Activated effector memory CD4-positive, alpha-beta T cell treated with anti-CD3 and anti-CD28 coated beads, Interleukin-2, amount 50 U/mL, for 16 hours (primary cell): ENCODE measurements at regions not wholly inside any gene's neighbourhood (a gene's known extent, or its start where the extent isn't known, plus 50 kb on each side); places are given as distances from the start of the nearest gene placed in this dataset.

Experiments used
- DNase-seq: peaks from one replicate; pipeline ENCODE4 v3.0.0-alpha.2; 2020

DNA sequence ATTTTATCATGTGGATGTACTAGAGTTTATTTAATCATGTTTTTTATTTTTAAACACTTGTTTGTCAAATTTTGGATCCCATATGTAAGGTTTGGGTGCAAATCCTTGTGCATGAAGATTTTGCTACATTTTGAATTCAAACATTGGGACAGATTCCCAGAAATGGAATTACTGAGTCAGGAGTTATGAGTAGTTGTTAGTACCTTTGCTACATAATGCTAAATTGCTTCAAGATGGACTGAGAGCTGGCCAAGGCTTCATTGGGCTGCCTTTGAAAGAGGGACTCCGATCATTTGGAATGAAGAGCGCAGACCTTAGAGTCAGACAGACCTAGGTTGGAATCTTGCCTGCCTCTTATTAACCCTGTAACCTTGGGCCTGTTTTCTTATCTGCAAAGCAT lies 154.9 kb upstream of the PWP1 start:
- DNase-seq = no peak

GRCh38 chr12:107533218-107533617 lies 152.4 kb upstream of the PWP1 start:
- no peak for DNase-seq

- no peak for DNase-seq
Measured at GRCh38 chr12:107536613-107537012, 149.0 kb upstream of the PWP1 start.

DNA sequence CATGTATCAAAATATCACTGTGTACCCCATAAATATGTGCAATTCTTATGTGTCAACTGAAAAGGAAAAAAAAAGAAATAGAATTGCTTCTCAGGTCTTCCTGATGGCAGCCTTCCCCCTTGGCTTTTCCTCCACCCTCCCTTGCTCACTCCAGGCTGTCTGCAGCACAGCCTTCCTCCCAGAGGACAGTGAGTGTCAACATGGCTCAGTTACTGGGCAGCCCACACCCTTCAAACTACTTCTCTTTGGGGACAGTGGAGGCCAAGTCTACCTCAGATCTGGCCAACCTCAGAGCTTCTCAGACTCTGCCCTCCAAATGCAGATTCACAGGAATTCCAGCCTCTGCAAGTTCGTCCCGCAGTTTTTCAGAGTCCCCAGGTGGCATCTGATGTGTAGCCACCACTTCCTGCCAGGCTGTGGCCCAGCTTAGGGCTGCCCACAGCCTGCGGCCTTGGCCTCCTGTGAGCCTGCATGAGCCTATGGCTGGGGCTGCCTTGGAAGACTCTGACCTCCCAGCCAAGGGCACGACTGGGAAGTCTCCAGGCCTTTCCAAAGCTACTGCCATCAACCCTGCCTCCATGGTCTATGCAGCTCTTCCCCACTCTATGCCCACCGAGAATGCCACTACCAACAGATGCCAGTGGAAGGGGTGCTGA lies 148.0 kb upstream of the PWP1 start:
- DNase-seq = no peak

DNA sequence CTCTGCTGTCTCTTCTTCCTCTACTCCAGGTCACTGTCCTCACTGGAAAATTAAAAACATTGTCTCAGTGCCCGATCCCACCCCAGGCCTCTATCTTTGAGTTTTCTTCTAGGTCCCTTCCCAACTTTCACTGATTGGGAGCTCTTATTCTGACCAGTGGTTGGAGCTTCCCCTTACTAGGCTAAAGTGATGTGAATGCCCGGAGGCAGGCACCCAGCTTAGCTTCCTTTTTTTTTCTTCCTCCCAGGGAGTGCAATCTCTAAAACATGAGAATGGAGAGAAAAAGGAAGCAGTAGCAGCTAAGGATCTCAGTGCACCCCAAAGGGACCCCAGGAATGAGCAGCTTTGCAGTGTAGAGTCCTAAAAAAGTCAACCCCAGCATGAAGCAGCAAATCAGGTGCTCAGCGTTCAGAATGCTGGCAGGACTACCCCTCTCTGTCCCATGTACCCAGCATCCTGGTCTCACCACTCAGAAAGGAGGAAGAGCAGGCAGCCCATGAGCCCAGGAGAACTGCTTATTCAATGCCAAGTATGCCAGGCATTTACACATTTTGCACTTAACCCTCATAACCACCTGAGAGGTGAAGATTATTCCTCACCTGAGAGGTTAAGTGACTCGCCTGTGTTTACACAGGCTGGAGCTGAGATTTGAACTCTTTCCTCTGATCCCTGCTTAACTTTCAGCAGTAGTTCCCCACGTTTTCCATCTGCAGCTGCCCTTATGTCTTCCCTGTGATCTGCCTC lies 146.2 kb upstream of the PWP1 start:
- no peak for DNase-seq

- no peak for DNase-seq
Measured at GRCh38 chr12:107541001-107541705, 144.4 kb upstream of the PWP1 start.

DNA sequence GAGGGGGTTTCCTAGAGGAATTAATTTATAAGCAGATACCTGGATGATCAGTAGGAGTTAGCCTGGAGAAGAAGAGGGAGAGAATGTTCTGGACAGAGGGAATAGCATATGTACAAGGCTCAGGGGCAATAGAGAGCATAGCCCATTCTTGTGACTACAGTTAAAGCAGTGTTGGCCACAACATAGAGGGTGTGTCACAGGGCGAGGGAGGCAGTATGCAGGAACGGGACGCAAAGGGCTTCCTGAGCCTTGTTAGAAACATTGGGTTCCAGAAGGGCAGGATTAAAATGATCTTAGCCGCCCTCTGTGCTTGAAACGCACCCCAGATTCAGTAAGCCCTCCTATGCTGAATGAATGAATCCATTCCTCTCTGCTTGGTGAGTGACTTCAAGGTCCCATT lies 142.2 kb upstream of the PWP1 start:
- no peak for DNase-seq

GRCh38 chr12:107543841-107544240 lies 141.8 kb upstream of the PWP1 start:
- DNase-seq = no peak

DNA sequence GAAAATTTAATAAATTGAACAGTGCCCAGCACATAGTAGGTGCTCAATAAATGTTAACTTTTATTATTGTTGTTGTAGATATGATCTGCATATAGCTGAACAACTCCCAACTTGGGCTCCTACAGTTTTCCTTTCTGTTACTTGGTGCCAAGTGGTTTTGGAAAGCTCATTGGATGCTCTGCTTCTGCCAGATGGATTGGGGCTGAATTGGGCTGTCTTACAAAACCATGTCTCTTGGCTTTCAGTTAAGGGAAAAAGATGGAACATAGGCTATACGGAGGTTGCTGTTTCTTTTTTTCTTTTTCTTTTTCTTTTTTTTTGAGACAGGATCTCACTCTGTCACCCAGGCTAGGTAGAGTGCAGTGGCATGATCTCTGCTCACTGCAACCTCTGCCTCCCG lies 140.7 kb upstream of the PWP1 start:
- DNase-seq = no peak

GRCh38 chr12:107545737-107546353 lies 139.8 kb upstream of the PWP1 start:
- no peak for DNase-seq

DNA sequence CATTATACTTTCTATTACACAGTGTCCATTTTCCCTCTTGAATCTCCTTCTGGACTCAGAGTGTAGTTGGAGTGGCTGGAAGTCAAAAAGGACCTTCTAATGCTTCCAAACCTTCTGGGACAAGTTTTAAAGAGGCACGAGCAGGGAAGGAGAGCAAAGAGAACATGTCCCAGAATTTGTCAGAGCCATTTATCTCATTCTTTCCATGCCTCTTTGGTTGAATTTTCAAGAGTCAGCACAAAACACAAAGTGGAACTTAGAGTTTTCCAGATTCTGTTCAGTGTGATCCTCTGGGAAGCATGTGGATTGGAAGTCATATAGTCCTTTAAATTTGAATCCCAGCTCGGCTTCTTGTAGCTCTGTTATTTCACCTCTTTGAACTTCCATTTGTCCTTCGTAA lies 138.2 kb upstream of the PWP1 start:
- DNase-seq = no peak

GRCh38 chr12:107549651-107550480 lies 135.7 kb upstream of the PWP1 start:
- no peak for DNase-seq

DNA sequence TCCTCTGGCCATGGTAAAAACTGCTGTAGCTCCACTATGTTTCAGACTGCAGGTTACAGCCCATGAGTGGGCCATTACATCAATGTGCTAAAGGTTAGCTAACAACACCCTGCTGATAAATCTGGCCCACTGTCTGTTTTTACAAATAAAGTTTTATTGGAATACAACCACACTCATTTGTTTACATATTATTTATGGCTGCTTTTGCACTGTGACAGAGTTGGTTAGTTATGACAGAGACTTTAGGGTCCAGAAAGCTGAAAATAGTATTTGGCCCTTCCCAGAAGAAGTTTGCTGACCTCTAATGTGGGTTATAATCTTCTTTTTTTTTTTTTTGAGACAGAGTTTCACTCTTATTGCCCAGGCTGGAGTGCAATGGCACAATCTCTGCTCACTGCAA lies 134.2 kb upstream of the PWP1 start:
- no peak for DNase-seq

DNA sequence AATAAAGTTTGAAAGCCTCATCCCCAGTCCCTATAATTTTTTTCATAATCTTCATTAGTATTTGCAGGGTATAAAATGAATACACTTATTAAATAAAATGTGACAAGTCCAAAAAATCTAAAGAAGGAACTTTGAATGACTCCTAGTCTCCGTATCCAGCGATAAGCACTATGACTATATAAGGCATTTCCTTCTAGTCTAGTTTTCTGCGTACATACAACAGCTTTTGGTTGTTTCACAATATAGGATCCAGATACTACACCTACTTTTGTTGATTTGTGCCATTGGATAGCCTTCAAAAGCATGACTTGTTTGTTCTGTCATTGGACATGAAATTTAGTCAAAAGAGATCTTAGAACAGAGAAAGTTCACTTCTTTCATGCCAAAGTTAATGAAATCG lies 133.3 kb upstream of the PWP1 start:
- DNase-seq = no peak

GRCh38 chr12:107553211-107553765 lies 132.3 kb upstream of the PWP1 start:
- no peak for DNase-seq

DNA sequence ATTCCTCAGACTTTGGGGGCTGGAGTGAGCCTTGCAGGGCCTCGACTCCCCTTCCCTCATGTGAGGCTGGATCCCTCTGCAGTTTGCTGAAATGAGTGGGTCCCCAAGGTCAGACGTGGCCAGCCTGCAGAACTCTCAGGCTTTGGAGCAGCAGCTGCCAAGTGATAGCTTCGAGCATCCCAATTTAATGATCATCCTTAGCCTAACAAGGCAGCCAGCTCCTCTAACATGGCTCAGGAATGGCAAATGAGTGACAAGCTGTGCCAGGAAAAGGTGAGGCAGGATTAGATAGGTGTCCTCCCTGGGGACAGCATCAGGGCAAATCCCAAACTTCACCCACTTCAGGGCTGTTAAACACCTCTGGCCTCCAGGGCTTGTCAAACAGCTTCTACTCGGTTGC lies 130.7 kb upstream of the PWP1 start:
- no peak for DNase-seq

DNA sequence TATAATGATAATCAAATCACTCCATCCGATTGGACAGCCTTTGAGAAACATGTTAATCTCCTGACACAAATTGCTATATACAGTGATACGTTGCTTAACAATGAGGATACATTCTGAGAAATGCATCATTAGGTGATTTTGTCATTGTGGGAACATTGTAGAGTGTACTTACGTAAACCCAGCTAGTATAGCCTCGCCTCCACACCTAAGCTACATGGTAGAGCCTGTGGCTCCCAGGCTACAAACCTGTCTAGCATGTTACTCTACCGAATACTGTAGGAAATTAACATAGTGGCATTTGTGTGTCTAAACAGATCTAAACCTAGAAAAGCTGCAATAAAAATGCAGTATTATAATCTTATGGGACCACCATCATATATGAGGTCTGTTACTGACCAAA lies 128.6 kb upstream of the PWP1 start:
- no peak for DNase-seq

DNA sequence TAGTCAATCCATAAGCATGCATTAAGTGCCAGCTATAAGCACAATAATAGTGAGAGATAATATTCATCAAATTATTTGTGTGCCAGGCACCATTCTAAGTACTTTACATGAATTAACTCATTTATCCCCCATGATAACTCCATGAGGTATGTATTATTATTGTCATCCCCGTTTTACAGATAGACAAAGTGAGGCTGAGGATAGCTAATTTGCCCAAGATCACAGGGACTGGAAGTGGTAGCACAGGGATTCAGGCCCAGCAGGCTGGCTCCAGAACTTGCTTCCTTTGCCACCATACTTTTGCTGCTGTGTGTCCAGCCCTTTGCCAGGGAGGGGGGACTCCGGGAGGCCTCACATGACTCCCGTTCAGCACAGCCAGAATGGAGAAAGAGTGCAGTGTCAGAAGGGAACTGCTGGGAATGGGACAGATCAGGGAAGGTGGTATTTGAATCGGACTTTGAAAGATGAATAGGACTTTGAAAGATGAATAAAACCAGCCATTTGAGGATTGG lies 128.0 kb upstream of the PWP1 start:
- no peak for DNase-seq

DNA sequence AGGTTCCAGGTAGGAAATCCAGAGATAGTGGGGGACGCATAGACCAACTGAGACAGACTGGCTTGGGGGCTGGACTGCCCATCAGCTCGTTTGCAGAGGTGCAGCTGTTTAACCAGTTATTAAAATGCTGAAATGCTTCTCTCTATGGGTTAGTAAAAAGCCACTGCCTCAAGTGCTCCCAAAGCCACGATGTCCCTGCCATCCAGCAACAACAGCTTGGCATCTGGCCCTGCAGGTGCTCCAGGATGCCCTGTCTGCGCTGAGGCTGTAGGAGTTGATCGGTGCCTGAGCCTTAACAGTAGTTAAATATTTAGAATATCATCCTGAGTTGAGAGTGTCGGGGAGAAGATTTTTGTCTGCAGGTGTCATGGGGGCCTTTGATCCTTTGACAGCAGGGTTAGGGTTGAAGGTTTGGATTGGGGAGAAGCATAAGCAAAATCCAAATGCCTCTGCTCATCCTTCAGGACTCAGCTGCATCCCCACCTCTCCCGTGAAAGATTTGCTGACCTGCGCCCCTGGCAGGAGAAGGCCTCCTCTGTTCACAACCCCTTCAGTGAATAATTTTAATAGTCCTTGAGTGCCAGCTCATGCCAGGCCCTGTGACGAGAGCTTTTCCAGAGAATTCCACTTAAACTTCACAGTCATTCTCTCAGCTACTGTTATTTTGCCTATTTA lies 127.3 kb upstream of the PWP1 start:
- no peak for DNase-seq

GRCh38 chr12:107558816-107559382 lies 126.7 kb upstream of the PWP1 start:
- no peak for DNase-seq

DNA sequence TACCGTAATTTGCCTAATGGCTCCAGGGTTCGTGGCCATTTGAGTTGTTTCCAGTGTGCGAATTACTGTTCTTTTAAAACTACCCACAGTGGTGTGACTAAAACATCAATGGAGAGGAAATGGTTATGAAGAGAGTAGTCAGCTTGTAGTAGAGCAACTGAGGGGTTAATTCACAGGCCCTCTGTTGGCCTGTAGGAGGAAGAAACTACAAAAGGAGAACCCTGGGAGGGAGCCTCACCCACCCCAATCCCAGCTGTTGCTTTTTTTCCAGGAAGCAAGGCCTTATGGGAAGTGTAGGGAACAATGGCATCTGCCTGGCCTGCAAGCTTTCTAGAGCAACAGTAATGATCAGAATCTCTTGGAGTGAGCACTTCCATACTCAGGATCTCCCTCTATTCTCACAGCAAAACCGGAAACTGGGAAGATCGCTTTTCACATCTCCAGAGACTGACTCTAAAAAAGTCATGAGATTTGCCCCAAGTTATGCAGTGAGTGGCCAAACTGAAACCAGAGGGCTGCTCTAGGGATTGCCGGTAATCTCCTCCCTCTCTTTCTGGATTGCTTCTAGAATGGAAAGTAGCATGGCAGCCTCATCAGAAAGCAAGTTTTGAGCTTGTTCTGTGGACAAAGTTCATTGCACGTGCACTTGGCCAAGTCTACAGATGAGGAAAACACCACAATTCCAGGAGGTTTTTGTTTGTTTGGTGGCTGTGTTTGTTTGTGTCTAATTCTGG lies 125.3 kb upstream of the PWP1 start:
- no peak for DNase-seq
